ENCODE measurements at regions not wholly inside any gene's neighbourhood (a gene's known extent, or its start where the extent isn't known, plus 50 kb on each side); places are given as distances from the start of the nearest gene placed in this dataset.

DNA sequence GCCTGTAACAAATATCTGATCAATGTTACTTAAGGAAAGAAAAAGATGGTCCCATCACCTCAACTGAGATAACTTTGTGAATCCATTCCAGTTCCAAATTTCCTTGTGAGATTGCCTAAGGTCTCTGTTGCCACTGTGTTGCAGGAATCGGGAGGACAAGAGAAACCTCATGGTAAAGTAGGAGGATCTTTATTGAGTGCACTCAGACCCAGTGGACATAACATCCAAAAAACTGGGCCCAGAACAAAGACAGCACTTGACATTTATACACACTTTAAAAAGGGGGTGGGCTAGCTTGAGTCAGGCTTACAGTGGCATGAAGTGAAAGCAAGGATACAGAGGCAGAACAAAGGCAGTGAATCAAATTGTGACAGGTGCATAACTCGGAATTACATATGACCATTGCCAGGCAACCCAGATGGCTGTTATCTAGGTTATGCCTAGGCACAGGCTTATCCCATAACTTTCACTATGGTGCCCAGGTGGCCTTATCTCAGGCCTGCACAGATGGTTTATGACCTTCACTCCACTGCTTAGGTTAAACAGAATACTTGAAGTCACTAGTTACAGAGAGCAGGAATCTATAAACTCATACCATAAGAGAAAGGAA is 459.4 kb upstream of the PCDH20 start:
- TF ChIP-seq EP300 (IDR thresholded peaks at IDR 0.05) (no peak), POLR2A (IDR thresholded peaks at IDR 0.05) (no peak)
- TF ChIP-seq, protein P1, sequence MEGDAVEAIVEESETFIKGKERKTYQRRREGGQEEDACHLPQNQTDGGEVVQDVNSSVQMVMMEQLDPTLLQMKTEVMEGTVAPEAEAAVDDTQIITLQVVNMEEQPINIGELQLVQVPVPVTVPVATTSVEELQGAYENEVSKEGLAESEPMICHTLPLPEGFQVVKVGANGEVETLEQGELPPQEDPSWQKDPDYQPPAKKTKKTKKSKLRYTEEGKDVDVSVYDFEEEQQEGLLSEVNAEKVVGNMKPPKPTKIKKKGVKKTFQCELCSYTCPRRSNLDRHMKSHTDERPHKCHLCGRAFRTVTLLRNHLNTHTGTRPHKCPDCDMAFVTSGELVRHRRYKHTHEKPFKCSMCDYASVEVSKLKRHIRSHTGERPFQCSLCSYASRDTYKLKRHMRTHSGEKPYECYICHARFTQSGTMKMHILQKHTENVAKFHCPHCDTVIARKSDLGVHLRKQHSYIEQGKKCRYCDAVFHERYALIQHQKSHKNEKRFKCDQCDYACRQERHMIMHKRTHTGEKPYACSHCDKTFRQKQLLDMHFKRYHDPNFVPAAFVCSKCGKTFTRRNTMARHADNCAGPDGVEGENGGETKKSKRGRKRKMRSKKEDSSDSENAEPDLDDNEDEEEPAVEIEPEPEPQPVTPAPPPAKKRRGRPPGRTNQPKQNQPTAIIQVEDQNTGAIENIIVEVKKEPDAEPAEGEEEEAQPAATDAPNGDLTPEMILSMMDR (IDR thresholded peaks at IDR 0.05): no peak
- H3K27ac ChIP-seq: no peak overlapping the region
- H3K36me3 ChIP-seq: no peaks in the 10 kb centered on the region
- H3K4me1 ChIP-seq (ENCODE audit: insufficient read depth): no peaks in the 10 kb centered on the region
- no peak overlapping the region for H3K4me3 ChIP-seq
- intact Hi-C loops (cut with DNase I): no loop called here
- H3K9me3 ChIP-seq: no peaks in the 10 kb centered on the region
- no peak for DNase-seq
- no peaks in the 10 kb centered on the region for H3K27me3 ChIP-seq
- 64 to 81% (median 69%) methylated on average over 2 of the region's 2 CpGs for WGBS, 3 donors

DNA sequence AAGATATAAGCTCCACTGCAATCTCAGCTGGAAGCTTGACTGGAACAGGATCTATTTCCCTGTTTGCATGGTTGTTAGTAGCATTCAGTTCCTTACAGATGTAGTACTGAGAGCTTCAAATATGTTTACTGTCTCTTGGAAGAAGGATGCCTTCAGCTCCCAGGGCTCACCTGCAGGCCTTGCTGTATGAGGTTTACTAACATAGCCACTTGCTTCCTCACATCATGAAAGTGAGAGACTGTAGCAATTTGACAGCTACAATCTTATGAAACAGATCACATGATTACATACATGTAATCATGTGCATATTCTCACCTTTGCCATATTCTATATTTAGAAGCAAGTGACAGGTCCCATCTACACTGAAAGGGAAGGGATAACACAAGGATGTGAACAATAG is 458.1 kb upstream of the PCDH20 start:
- Histone ChIP-seq H3K27me3 (no peaks in the 10 kb centered on the region), H3K4me1 (ENCODE audit: insufficient read depth) (no peaks in the 10 kb centered on the region), H3K9me3 (no peaks in the 10 kb centered on the region), H3K4me3 (no peak overlapping the region), H3K27ac (no peak overlapping the region), H3K36me3 (no peaks in the 10 kb centered on the region)
- TF ChIP-seq, protein P1 (IDR thresholded peaks at IDR 0.05): no peak
- TF ChIP-seq EP300 (IDR thresholded peaks at IDR 0.05) (no peak), POLR2A (IDR thresholded peaks at IDR 0.05) (no peak)
- intact Hi-C loops (cut with DNase I): no loop called here
- DNase-seq: no peak

DNA sequence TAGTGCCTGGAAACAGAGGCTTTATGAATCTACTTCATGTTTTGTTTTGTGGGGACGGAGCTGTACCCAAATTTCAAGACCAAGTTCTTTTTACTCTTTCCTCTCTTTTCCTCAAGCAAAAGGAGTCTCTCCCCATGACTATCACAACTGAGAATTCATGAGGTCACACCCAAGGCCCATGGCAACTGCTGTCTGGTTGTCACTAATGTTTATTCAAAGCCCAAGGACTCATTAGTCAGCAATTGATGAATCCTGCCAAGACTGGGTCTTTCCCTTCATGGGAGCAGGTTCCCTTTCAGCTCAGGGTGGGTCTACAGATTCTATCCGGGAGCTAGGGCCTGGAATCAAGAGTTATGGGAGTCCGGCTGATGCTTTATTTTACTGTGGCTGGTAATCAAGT is 441.5 kb upstream of the PCDH20 start:
- no peaks in the 10 kb centered on the region for H3K9me3 ChIP-seq
- TF ChIP-seq EP300 (IDR thresholded peaks at IDR 0.05): no peak
- TF ChIP-seq, protein P1 (IDR thresholded peaks at IDR 0.05): no peak
- WGBS, 3 donors: 57 to 86% (median 76%) methylated on average over 3 of the region's 3 CpGs
- H3K27ac ChIP-seq: no peak overlapping the region
- DNase-seq: no peak
- H3K4me3 ChIP-seq: no peak overlapping the region
- no peaks in the 10 kb centered on the region for H3K4me1 ChIP-seq (ENCODE audit: insufficient read depth)
- intact Hi-C loops (cut with DNase I): no loop called here
- H3K27me3 ChIP-seq: no peaks in the 10 kb centered on the region
- no peaks in the 10 kb centered on the region for H3K36me3 ChIP-seq

DNA sequence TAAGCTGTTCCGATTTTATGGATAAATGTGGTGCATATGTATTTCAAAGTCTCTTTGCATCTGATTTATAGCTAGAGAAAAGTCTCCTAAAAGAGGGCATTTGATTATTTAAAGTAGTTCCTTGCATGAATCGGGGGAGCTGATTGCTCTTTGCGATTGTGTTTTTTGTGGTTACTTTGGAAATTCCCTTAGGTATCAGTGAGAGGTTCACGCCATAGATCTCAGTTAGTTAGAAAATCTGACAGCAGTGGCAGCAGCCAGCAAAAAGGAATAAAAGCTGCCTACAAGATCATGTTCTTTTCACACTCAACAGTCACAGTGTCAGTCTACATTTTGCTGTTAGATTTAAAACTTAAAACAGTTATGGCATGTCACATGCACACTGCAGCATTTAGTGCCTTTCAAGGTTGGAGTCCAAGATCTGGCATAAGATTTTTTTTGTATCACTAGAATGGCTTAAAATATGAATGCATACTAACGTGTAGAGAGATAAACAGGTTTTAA is 436.5 kb upstream of the PCDH20 start:
- intact Hi-C loops (cut with DNase I): no loop called here
- TF ChIP-seq EP300 (IDR thresholded peaks at IDR 0.05) (no peak), POLR2A (IDR thresholded peaks at IDR 0.05) (no peak)
- TF ChIP-seq, protein P1 (IDR thresholded peaks at IDR 0.05): no peak
- Histone ChIP-seq H3K4me1 (ENCODE audit: insufficient read depth) (no peaks in the 10 kb centered on the region), H3K9me3 (no peaks in the 10 kb centered on the region), H3K27me3 (no peaks in the 10 kb centered on the region), H3K27ac (no peak overlapping the region), H3K4me3 (no peak overlapping the region), H3K36me3 (no peaks in the 10 kb centered on the region)
- DNase-seq: no peak
- 68 to 74% (median 69%) methylated on average over 5 of the region's 5 CpGs for WGBS, 3 donors

Measured in ovary (tissue), 7 donors.